Pulmonary artery endothelial cell (primary cell): ENCODE measurements at regions not wholly inside any gene's neighbourhood (a gene's known extent, or its start where the extent isn't known, plus 50 kb on each side); places are given as distances from the start of the nearest gene placed in this dataset.

Source experiments
- DNase-seq: peaks from one replicate; pipeline ENCODE4 v3.0.0-alpha.2; 2011; ENCODE audit warnings: low read depth, low spot score

DNA sequence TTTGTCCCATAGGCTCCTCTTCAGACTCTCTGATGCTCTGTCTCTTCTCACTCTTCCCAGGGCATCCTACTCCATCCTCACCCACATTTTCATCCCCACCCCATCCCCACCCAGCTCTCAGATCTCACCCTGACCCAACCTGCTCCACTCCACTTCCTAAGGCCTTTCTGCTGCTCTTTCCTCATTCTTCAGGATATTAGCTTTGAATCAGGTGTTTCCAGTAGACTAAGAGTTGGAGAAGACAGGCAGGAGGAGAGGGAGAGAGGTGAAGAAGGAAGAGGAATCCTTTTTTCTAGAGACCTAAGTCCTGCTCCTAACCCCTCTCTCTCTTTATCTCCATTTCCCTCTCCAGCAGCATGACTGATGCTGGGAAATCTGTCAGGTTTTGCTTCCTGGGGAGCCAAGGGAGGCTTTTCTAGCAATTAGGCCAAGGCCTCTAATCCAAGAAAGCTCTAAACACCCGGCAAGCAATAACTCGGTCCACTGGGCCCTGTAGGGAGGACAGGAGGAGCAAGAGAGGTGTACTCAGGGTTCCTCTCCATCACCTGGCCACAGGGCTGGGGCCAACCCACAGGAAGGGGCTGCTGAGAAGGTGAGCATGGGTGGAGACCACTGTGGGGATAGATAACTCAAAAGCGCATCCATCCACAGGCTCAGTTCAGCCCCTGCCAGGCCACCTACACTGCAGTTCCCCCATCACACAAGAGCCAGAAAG is 133.3 kb downstream of the TMEM132E start:
- DNase-seq: no peak

GRCh38 chr17:34711646-34712045 is 132.3 kb downstream of the TMEM132E start:
- DNase-seq: no peak

GRCh38 chr17:34710226-34710625 is 130.8 kb downstream of the TMEM132E start:
- no peak for DNase-seq

GRCh38 chr17:34709158-34709754 is 129.9 kb downstream of the TMEM132E start:
- DNase-seq: no peak

GRCh38 chr17:34706029-34706428 is 126.6 kb downstream of the TMEM132E start:
- DNase-seq: no peak

DNA sequence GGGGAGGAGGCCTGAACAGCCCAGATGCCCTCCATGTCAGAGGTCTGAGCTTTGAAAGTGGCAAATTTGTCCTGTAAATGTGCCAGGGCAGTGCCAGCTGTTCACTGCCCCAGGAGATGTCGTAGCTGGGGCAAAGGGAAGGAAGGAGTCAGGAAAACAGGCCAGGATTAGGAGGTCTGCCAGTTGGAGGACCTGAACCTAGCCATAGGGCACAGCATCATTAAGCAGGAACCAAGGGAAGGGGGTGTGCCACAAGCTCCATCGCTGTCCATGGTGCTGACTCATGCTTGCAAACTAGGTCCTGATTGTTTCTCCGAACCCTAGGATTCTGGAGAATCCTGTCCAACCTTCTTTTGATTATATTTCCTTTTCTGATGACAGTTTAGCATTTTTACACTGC is 124.2 kb downstream of the TMEM132E start:
- no peak for DNase-seq

GRCh38 chr17:34699181-34699580 is 119.8 kb downstream of the TMEM132E start:
- no peak for DNase-seq

DNA sequence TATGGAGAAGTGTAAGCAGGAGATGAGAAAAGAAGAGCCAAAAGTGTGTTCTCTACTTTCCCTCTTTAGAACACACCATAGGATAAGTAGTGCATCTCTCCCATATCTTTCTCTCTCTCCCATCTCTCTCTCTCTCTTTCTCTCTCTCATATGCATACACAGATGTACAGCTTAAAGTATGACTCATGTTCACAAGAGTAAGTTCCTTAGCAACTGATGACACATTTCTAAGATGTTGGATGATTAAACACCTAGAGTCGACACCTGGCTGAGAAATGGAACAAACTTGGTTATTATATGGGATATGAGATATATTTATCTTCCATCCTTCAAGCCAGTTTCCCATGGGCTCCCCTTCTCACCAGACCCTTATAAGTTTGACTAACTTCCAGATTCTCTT is 113.5 kb downstream of the TMEM132E start:
- no peak for DNase-seq
